HUES6 (cell line): ENCODE measurements at regions not wholly inside any gene's neighbourhood (a gene's known extent, or its start where the extent isn't known, plus 50 kb on each side); places are given as distances from the start of the nearest gene placed in this dataset.

Source experiments
- H3K27ac ChIP-seq: 2 replicates; pipeline ENCODE4 v1.7.0; 2013; ENCODE audit warnings: low read depth, mild to moderate bottlenecking, low read length, inconsistent platforms
- H3K27me3 ChIP-seq: 2 replicates; pipeline ENCODE4 v1.6.1; 2013; ENCODE audit warnings: low read length; ENCODE audit not compliant: control insufficient read depth, insufficient read depth
- H3K36me3 ChIP-seq: 2 replicates; pipeline ENCODE4 v1.6.1; 2013; ENCODE audit warnings: low read length; ENCODE audit not compliant: control insufficient read depth, insufficient read depth
- H3K4me1 ChIP-seq: 2 replicates; pipeline ENCODE4 v1.6.1; 2013; ENCODE audit warnings: low read length; ENCODE audit not compliant: control insufficient read depth, insufficient read depth
- H3K4me3 ChIP-seq: 2 replicates; pipeline ENCODE4 v1.5.1; 2013; ENCODE audit warnings: low read depth, low read length
- H3K9ac ChIP-seq: one replicate; pipeline ENCODE4 v1.6.1; 2013; ENCODE audit warnings: mild to moderate bottlenecking, low read length
- H3K9me3 ChIP-seq: 2 replicates; pipeline ENCODE4 v1.6.1; 2013; ENCODE audit warnings: low read depth, low read length; ENCODE audit not compliant: control insufficient read depth, insufficient read depth

GRCh38 chr4:19636451-19636850 is 615.3 kb upstream of the SLIT2 start:
- Histone ChIP-seq H3K4me1 (no peaks in the 10 kb centered on the region), H3K36me3 (no peaks in the 10 kb centered on the region), H3K9ac (no peak overlapping the region), H3K27ac (no peak overlapping the region), H3K9me3 (peaks cover 26% of the 10 kb centered on the region), H3K27me3 (no peaks in the 10 kb centered on the region), H3K4me3 (no peak overlapping the region)

GRCh38 chr4:19631814-19632213 is 619.9 kb upstream of the SLIT2 start:
- no peak overlapping the region for H3K4me3 ChIP-seq
- no peaks in the 10 kb centered on the region for H3K27me3 ChIP-seq
- H3K36me3 ChIP-seq = no peaks in the 10 kb centered on the region
- no peak overlapping the region for H3K9ac ChIP-seq
- H3K27ac ChIP-seq = no peak overlapping the region
- peaks cover 26% of the 10 kb centered on the region for H3K9me3 ChIP-seq
- H3K4me1 ChIP-seq = no peaks in the 10 kb centered on the region

GRCh38 chr4:19623866-19624265 is 627.8 kb upstream of the SLIT2 start:
- Histone ChIP-seq H3K9ac (no peak overlapping the region), H3K27ac (no peak overlapping the region), H3K4me3 (no peak overlapping the region), H3K9me3 (0 out of 2 replicates have a peak, but pooled peaks cover 9% of the 10 kb centered on the region), H3K27me3 (no peaks in the 10 kb centered on the region), H3K36me3 (no peaks in the 10 kb centered on the region), H3K4me1 (no peaks in the 10 kb centered on the region)

GRCh38 chr4:19615086-19615689 is 636.5 kb upstream of the SLIT2 start:
- Histone ChIP-seq H3K9ac (no peak overlapping the region), H3K36me3 (no peaks in the 10 kb centered on the region), H3K27me3 (no peaks in the 10 kb centered on the region), H3K9me3 (peaks cover 2% of the 10 kb centered on the region; the same call in 1 of the 2 replicates), H3K4me3 (no peak overlapping the region), H3K27ac (no peak overlapping the region), H3K4me1 (no peaks in the 10 kb centered on the region)

- no peaks in the 10 kb centered on the region for H3K36me3 ChIP-seq
- H3K4me1 ChIP-seq = no peaks in the 10 kb centered on the region
- H3K4me3 ChIP-seq = no peak overlapping the region
- H3K27ac ChIP-seq = no peak overlapping the region
- peaks cover 2% of the 10 kb centered on the region; the same call in 1 of the 2 replicates for H3K9me3 ChIP-seq
- no peak overlapping the region for H3K9ac ChIP-seq
- H3K27me3 ChIP-seq = no peaks in the 10 kb centered on the region
Measured at GRCh38 chr4:19614171-19614570, 637.5 kb upstream of the SLIT2 start.

GRCh38 chr4:19596342-19596741 is 655.4 kb upstream of the SLIT2 start:
- Histone ChIP-seq H3K27ac (no peak overlapping the region), H3K4me3 (no peak overlapping the region), H3K27me3 (no peaks in the 10 kb centered on the region), H3K9ac (no peak overlapping the region), H3K4me1 (no peaks in the 10 kb centered on the region), H3K36me3 (no peaks in the 10 kb centered on the region), H3K9me3 (no peaks in the 10 kb centered on the region)

GRCh38 chr4:19592391-19592790 is 659.3 kb upstream of the SLIT2 start:
- H3K27ac ChIP-seq = no peak overlapping the region

GRCh38 chr4:19583827-19584569 is 667.7 kb upstream of the SLIT2 start:
- Histone ChIP-seq H3K4me1 (no peaks in the 10 kb centered on the region), H3K36me3 (no peaks in the 10 kb centered on the region), H3K9ac (no peak overlapping the region), H3K9me3 (no peaks in the 10 kb centered on the region), H3K27me3 (no peaks in the 10 kb centered on the region), H3K27ac (no peak overlapping the region), H3K4me3 (no peak overlapping the region)

More at GRCh38 chr4:19592391-19592790, 659.3 kb upstream of the SLIT2 start:
- H3K9me3 ChIP-seq = no peaks in the 10 kb centered on the region
- H3K4me3 ChIP-seq = no peak overlapping the region
- H3K9ac ChIP-seq = no peak overlapping the region
- H3K4me1 ChIP-seq = no peaks in the 10 kb centered on the region
- H3K36me3 ChIP-seq = no peaks in the 10 kb centered on the region
- H3K27me3 ChIP-seq = no peaks in the 10 kb centered on the region

GRCh38 chr4:19580095-19580494 is 671.6 kb upstream of the SLIT2 start:
- Histone ChIP-seq H3K9me3 (no peaks in the 10 kb centered on the region), H3K4me3 (no peak overlapping the region), H3K36me3 (no peaks in the 10 kb centered on the region), H3K4me1 (no peaks in the 10 kb centered on the region), H3K27ac (no peak overlapping the region), H3K27me3 (no peaks in the 10 kb centered on the region), H3K9ac (no peak overlapping the region)

- Histone ChIP-seq H3K27ac (no peak overlapping the region), H3K4me1 (no peaks in the 10 kb centered on the region), H3K36me3 (no peaks in the 10 kb centered on the region), H3K9me3 (no peaks in the 10 kb centered on the region), H3K27me3 (no peaks in the 10 kb centered on the region), H3K4me3 (no peak overlapping the region), H3K9ac (no peak overlapping the region)
Measured at GRCh38 chr4:19579608-19580007, 672.1 kb upstream of the SLIT2 start.

- no peak overlapping the region for H3K9ac ChIP-seq
- no peaks in the 10 kb centered on the region for H3K36me3 ChIP-seq
- H3K4me3 ChIP-seq = no peak overlapping the region
- H3K4me1 ChIP-seq = no peaks in the 10 kb centered on the region
- no peak overlapping the region for H3K27ac ChIP-seq
- no peaks in the 10 kb centered on the region for H3K9me3 ChIP-seq
- H3K27me3 ChIP-seq = no peaks in the 10 kb centered on the region
Measured at GRCh38 chr4:19577097-19577496, 674.6 kb upstream of the SLIT2 start.
